UCSD-AML1 (cell line): ENCODE measurements at regions not wholly inside any gene's neighbourhood (a gene's known extent, or its start where the extent isn't known, plus 50 kb on each side); places are given as distances from the start of the nearest gene placed in this dataset.

Experiments used
- DNase-seq: peaks from one replicate; lab custom pipeline; 2025; ENCODE audit not compliant: unreplicated experiment; lab: John Stamatoyannopoulos, UW

- no peak for DNase-seq
Measured at GRCh38 chr11:98566978-98567377, 453.8 kb upstream of the CNTN5 start.

GRCh38 chr11:98568013-98568412 lies 452.7 kb upstream of the CNTN5 start:
- DNase-seq = no peak

GRCh38 chr11:98572941-98573340 lies 447.8 kb upstream of the CNTN5 start:
- no peak for DNase-seq

GRCh38 chr11:98587884-98588283 lies 432.9 kb upstream of the CNTN5 start:
- DNase-seq = no peak

- no peak for DNase-seq
Measured at GRCh38 chr11:98589967-98590366, 430.8 kb upstream of the CNTN5 start.

GRCh38 chr11:98600103-98600502 lies 420.6 kb upstream of the CNTN5 start:
- DNase-seq = peak; percentile 9

GRCh38 chr11:98600786-98601773 lies 419.7 kb upstream of the CNTN5 start:
- peak; percentile 13 for DNase-seq

- DNase-seq = no peak
Measured at GRCh38 chr11:98616098-98616655, 404.6 kb upstream of the CNTN5 start.

GRCh38 chr11:98621767-98622166 lies 399.0 kb upstream of the CNTN5 start:
- no peak for DNase-seq

GRCh38 chr11:98625526-98625925 lies 395.2 kb upstream of the CNTN5 start:
- DNase-seq = no peak

- no peak for DNase-seq
Measured at GRCh38 chr11:98630736-98631135, 390.0 kb upstream of the CNTN5 start.

- DNase-seq = no peak
Measured at GRCh38 chr11:98657711-98658110, 363.0 kb upstream of the CNTN5 start.

- DNase-seq = no peak
Measured at GRCh38 chr11:98659431-98659830, 361.3 kb upstream of the CNTN5 start.

- DNase-seq = no peak
Measured at GRCh38 chr11:98674390-98674789, 346.4 kb upstream of the CNTN5 start.

- DNase-seq = no peak
Measured at GRCh38 chr11:98679673-98680072, 341.1 kb upstream of the CNTN5 start.

- DNase-seq = no peak
Measured at GRCh38 chr11:98701541-98701940, 319.2 kb upstream of the CNTN5 start.

GRCh38 chr11:98703779-98704556 lies 316.8 kb upstream of the CNTN5 start:
- DNase-seq = no peak

GRCh38 chr11:98710026-98710425 lies 310.7 kb upstream of the CNTN5 start:
- no peak for DNase-seq

- no peak for DNase-seq
Measured at GRCh38 chr11:98710986-98711385, 309.8 kb upstream of the CNTN5 start.

- no peak for DNase-seq
Measured at GRCh38 chr11:98720951-98721350, 299.8 kb upstream of the CNTN5 start.

- DNase-seq = no peak
Measured at GRCh38 chr11:98725471-98725870, 295.3 kb upstream of the CNTN5 start.

- no peak for DNase-seq
Measured at GRCh38 chr11:98728421-98728820, 292.3 kb upstream of the CNTN5 start.
